ENCODE measurements at regions not wholly inside any gene's neighbourhood (a gene's known extent, or its start where the extent isn't known, plus 50 kb on each side); places are given as distances from the start of the nearest gene placed in this dataset.

DNA sequence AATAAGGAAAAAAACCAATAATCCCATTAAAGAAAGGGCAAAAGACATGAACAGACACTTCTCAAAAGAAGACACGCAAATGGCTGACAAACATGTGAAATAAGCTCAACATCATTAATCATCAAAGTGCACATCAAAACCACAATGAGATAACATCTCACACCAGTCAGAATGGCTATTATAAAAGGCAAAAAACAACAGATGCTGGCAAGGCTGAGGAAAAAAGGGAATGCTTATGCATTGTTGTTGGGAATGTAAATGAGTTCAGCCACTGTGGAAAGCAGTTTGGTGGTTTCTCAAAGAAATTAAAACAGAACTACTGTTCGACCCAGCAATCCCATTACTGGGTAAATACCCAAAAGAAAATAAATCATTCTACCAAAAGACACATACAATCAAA is 285.6 kb downstream of the NR4A2 start:
- H2BK12ac ChIP-seq (ENCODE audit: low read length), result no peak overlapping the region
- H2BK15ac ChIP-seq (ENCODE audit: low read length), result no peak overlapping the region
- no peaks in the 10 kb centered on the region for H3K27me3 ChIP-seq (ENCODE audit: control insufficient read depth in 3 of 3, insufficient read depth in 3 of 3, low read depth in 1 of 3, low read length in 3 of 3)
- H3K18ac ChIP-seq (ENCODE audit: low read length), result no peak overlapping the region
- H3K9me3 ChIP-seq (replicated peaks in 1 of 2; ENCODE audit: control insufficient read depth in 2 of 2, insufficient read depth in 1 of 2, low read depth in 1 of 2, low read length in 2 of 2), result no peaks in the 10 kb centered on the region
- no peak overlapping the region for H2BK5ac ChIP-seq (ENCODE audit: low read length)
- no peak overlapping the region for H3K23ac ChIP-seq (ENCODE audit: low read depth, low read length, poor library complexity)
- no peak overlapping the region for H3K14ac ChIP-seq (ENCODE audit: low read length)
- no peak overlapping the region for H3K4ac ChIP-seq (ENCODE audit: low read length)
- no peaks in the 10 kb centered on the region for H3K4me1 ChIP-seq (ENCODE audit: control insufficient read depth in 2 of 2, insufficient read depth in 1 of 2, low read depth in 1 of 2, low read length in 2 of 2)
- no peak overlapping the region for H2AFZ ChIP-seq (ENCODE audit: low read length)
- no peak overlapping the region for H3K9ac ChIP-seq (ENCODE audit: low read depth, low read length, poor library complexity)
- no peak overlapping the region for H2AK5ac ChIP-seq (ENCODE audit: low read depth, low read length)
- H3K27ac ChIP-seq (replicated peaks; ENCODE audit: low read length), result no peak overlapping the region
- WGBS, 2 donors (ENCODE audit: extremely low coverage in 2 of 2, insufficient read length in 2 of 2, insufficient replicate concordance in 1 of 2), result no CpG with 5 or more reads among the region's 2 CpGs
- no peak overlapping the region for H2BK120ac ChIP-seq (ENCODE audit: low read depth, low read length)
- no peak overlapping the region for H3K4me3 ChIP-seq (ENCODE audit: low read length in 2 of 2)
- H3K4me2 ChIP-seq (ENCODE audit: insufficient read depth, low read length, poor library complexity, severe bottlenecking), result no peak overlapping the region
- H3K79me1 ChIP-seq (ENCODE audit: low read depth, low read length), result no peaks in the 10 kb centered on the region
- H4K8ac ChIP-seq (ENCODE audit: low read depth, low read length), result no peak overlapping the region
- no peak overlapping the region for H4K91ac ChIP-seq (ENCODE audit: low read depth, low read length, poor library complexity)
- no peaks in the 10 kb centered on the region for H3K36me3 ChIP-seq (replicated peaks in 1 of 2; ENCODE audit: control insufficient read depth in 2 of 2, insufficient read depth in 2 of 2, low read length in 2 of 2)
- DNase-seq (ENCODE audit: low spot score), result no peak

DNA sequence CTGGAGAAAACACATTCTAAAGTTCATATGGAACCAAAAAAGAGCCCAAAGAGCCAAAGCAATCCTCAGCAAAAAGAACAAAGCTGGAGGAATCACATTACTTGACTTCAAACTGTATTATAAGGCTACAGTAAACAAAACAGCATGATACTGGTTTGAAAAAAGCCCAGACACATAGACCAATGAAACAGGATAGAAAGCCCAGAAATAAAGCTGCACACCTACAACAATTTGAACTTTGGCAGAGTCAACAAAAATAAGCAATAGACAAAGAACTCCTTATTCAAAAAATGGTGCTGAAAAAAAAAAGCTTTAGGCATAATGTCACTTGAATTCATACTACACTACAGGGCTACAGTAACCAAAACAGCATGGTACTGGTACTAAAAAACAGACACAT is 289.6 kb downstream of the NR4A2 start:
- Histone ChIP-seq H2AFZ (ENCODE audit: low read length) (no peak overlapping the region), H3K4ac (ENCODE audit: low read length) (no peak overlapping the region), H3K14ac (ENCODE audit: low read length) (no peak overlapping the region), H2BK12ac (ENCODE audit: low read length) (no peak overlapping the region), H4K8ac (ENCODE audit: low read depth, low read length) (no peak overlapping the region), H2BK15ac (ENCODE audit: low read length) (no peak overlapping the region), H2BK5ac (ENCODE audit: low read length) (no peak overlapping the region), H3K36me3 (replicated peaks in 1 of 2; ENCODE audit: control insufficient read depth in 2 of 2, insufficient read depth in 2 of 2, low read length in 2 of 2) (no peaks in the 10 kb centered on the region), H4K91ac (ENCODE audit: low read depth, low read length, poor library complexity) (no peak overlapping the region), H3K27me3 (ENCODE audit: control insufficient read depth in 3 of 3, insufficient read depth in 3 of 3, low read depth in 1 of 3, low read length in 3 of 3) (no peaks in the 10 kb centered on the region), H3K27ac (replicated peaks; ENCODE audit: low read length) (no peak overlapping the region), H3K79me1 (ENCODE audit: low read depth, low read length) (no peaks in the 10 kb centered on the region), H3K4me3 (ENCODE audit: low read length in 2 of 2) (no peak overlapping the region), H2BK120ac (ENCODE audit: low read depth, low read length) (no peak overlapping the region), H3K9me3 (replicated peaks in 1 of 2; ENCODE audit: control insufficient read depth in 2 of 2, insufficient read depth in 1 of 2, low read depth in 1 of 2, low read length in 2 of 2) (no peaks in the 10 kb centered on the region), H3K9ac (ENCODE audit: low read depth, low read length, poor library complexity) (no peak overlapping the region), H2AK5ac (ENCODE audit: low read depth, low read length) (no peak overlapping the region), H3K18ac (ENCODE audit: low read length) (no peak overlapping the region), H3K23ac (ENCODE audit: low read depth, low read length, poor library complexity) (no peak overlapping the region), H3K4me2 (ENCODE audit: insufficient read depth, low read length, poor library complexity, severe bottlenecking) (no peak overlapping the region), H3K4me1 (ENCODE audit: control insufficient read depth in 2 of 2, insufficient read depth in 1 of 2, low read depth in 1 of 2, low read length in 2 of 2) (peaks cover 0 to 2% of the 10 kb centered on the region in 2 donors)
- no peak for DNase-seq (ENCODE audit: low spot score)

DNA sequence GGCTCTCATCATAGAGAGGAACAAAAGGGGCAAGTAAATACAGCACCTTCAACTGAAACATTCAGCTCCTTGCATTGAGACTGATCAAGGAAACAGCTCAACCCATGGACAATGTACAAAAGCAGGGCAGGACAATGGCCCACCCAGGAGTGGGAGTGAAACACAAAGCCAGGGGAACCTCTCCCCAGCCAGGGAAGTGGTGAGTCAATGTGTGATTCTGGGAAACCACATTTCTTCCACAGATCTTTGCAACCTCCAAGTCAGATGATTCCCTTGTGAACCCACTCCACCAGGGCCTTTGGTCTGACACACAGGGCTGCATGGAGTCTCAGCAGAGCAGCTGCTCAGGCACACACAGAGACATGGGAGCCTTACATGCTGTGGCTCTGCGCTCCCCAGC is 294.5 kb downstream of the NR4A2 start:
- H3K4ac ChIP-seq (ENCODE audit: low read length), result no peak overlapping the region
- H3K23ac ChIP-seq (ENCODE audit: low read depth, low read length, poor library complexity), result no peak overlapping the region
- no peak overlapping the region for H4K8ac ChIP-seq (ENCODE audit: low read depth, low read length)
- no CpG with 5 or more reads among the region's 1 CpG for WGBS, 2 donors (ENCODE audit: extremely low coverage in 2 of 2, insufficient read length in 2 of 2, insufficient replicate concordance in 1 of 2)
- H3K4me2 ChIP-seq (ENCODE audit: insufficient read depth, low read length, poor library complexity, severe bottlenecking), result no peak overlapping the region
- no peak overlapping the region for H2BK15ac ChIP-seq (ENCODE audit: low read length)
- H3K9me3 ChIP-seq (replicated peaks in 1 of 2; ENCODE audit: control insufficient read depth in 2 of 2, insufficient read depth in 1 of 2, low read depth in 1 of 2, low read length in 2 of 2), result no peaks in the 10 kb centered on the region
- H4K91ac ChIP-seq (ENCODE audit: low read depth, low read length, poor library complexity), result no peak overlapping the region
- no peak overlapping the region for H3K4me3 ChIP-seq (ENCODE audit: low read length in 2 of 2)
- H3K36me3 ChIP-seq (replicated peaks in 1 of 2; ENCODE audit: control insufficient read depth in 2 of 2, insufficient read depth in 2 of 2, low read length in 2 of 2), result no peaks in the 10 kb centered on the region
- H3K9ac ChIP-seq (ENCODE audit: low read depth, low read length, poor library complexity), result no peak overlapping the region
- no peak overlapping the region for H2BK12ac ChIP-seq (ENCODE audit: low read length)
- no peak overlapping the region for H2AK5ac ChIP-seq (ENCODE audit: low read depth, low read length)
- no peaks in the 10 kb centered on the region for H3K27me3 ChIP-seq (ENCODE audit: control insufficient read depth in 3 of 3, insufficient read depth in 3 of 3, low read depth in 1 of 3, low read length in 3 of 3)
- H3K79me1 ChIP-seq (ENCODE audit: low read depth, low read length), result no peaks in the 10 kb centered on the region
- H3K4me1 ChIP-seq (ENCODE audit: control insufficient read depth in 2 of 2, insufficient read depth in 1 of 2, low read depth in 1 of 2, low read length in 2 of 2), result peaks cover 0 to 2% of the 10 kb centered on the region in 2 donors
- no peak overlapping the region for H3K27ac ChIP-seq (replicated peaks; ENCODE audit: low read length)
- H2BK120ac ChIP-seq (ENCODE audit: low read depth, low read length), result no peak overlapping the region
- peak overlapping the region; percentile 51 for H3K18ac ChIP-seq (ENCODE audit: low read length)
- peak overlapping the region; percentile 33 for H2AFZ ChIP-seq (ENCODE audit: low read length)
- H3K14ac ChIP-seq (ENCODE audit: low read length), result no peak overlapping the region
- H2BK5ac ChIP-seq (ENCODE audit: low read length), result no peak overlapping the region
- DNase-seq (ENCODE audit: low spot score), result no peak

DNA sequence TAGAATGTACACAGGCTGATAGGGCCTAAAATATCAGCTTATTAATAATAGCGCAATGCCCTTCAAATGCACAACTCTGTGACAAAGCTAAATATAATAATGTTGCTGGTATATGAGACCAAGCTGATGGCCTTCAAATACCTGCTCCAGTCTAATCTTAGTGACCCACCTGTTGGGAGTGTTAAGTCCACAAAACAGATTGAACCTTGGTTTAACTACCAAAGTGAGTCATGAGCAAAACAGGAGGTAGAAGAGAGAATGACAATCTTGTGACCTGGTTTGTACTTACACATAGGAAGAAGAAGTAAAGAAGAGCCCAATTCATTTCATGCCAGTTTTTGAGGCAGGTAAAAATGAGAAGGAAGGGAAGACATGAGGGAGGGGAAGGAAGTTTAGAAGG is 295.0 kb downstream of the NR4A2 start:
- H3K27me3 ChIP-seq (ENCODE audit: control insufficient read depth in 3 of 3, insufficient read depth in 3 of 3, low read depth in 1 of 3, low read length in 3 of 3), result no peaks in the 10 kb centered on the region
- no peak overlapping the region for H2BK5ac ChIP-seq (ENCODE audit: low read length)
- H2AK5ac ChIP-seq (ENCODE audit: low read depth, low read length), result no peak overlapping the region
- no peak overlapping the region for H3K23ac ChIP-seq (ENCODE audit: low read depth, low read length, poor library complexity)
- no peak overlapping the region for H3K9ac ChIP-seq (ENCODE audit: low read depth, low read length, poor library complexity)
- H2BK120ac ChIP-seq (ENCODE audit: low read depth, low read length), result no peak overlapping the region
- H3K9me3 ChIP-seq (replicated peaks in 1 of 2; ENCODE audit: control insufficient read depth in 2 of 2, insufficient read depth in 1 of 2, low read depth in 1 of 2, low read length in 2 of 2), result no peaks in the 10 kb centered on the region
- H3K79me1 ChIP-seq (ENCODE audit: low read depth, low read length), result no peaks in the 10 kb centered on the region
- H3K4ac ChIP-seq (ENCODE audit: low read length), result no peak overlapping the region
- H3K4me2 ChIP-seq (ENCODE audit: insufficient read depth, low read length, poor library complexity, severe bottlenecking), result no peak overlapping the region
- H4K8ac ChIP-seq (ENCODE audit: low read depth, low read length), result no peak overlapping the region
- no peak for DNase-seq (ENCODE audit: low spot score)
- no peak overlapping the region for H2BK15ac ChIP-seq (ENCODE audit: low read length)
- WGBS, 2 donors (ENCODE audit: extremely low coverage in 2 of 2, insufficient read length in 2 of 2, insufficient replicate concordance in 1 of 2), result no CpG with 5 or more reads among the region's 1 CpG
- no peak overlapping the region for H3K27ac ChIP-seq (replicated peaks; ENCODE audit: low read length)
- H4K91ac ChIP-seq (ENCODE audit: low read depth, low read length, poor library complexity), result no peak overlapping the region
- no peak overlapping the region for H3K4me3 ChIP-seq (ENCODE audit: low read length in 2 of 2)
- no peaks in the 10 kb centered on the region for H3K36me3 ChIP-seq (replicated peaks in 1 of 2; ENCODE audit: control insufficient read depth in 2 of 2, insufficient read depth in 2 of 2, low read length in 2 of 2)
- H3K18ac ChIP-seq (ENCODE audit: low read length), result no peak overlapping the region
- no peak overlapping the region for H2BK12ac ChIP-seq (ENCODE audit: low read length)
- H3K14ac ChIP-seq (ENCODE audit: low read length), result no peak overlapping the region
- H2AFZ ChIP-seq (ENCODE audit: low read length), result peak overlapping the region; percentile 33
- H3K4me1 ChIP-seq (ENCODE audit: control insufficient read depth in 2 of 2, insufficient read depth in 1 of 2, low read depth in 1 of 2, low read length in 2 of 2), result peaks cover 0 to 2% of the 10 kb centered on the region in 2 donors

All from neuronal stem cell (in vitro differentiated cells).